Transverse colon (tissue), 4 donors: ENCODE measurements at regions not wholly inside any gene's neighbourhood (a gene's known extent, or its start where the extent isn't known, plus 50 kb on each side); places are given as distances from the start of the nearest gene placed in this dataset.

Source experiments
- DNase-seq: peaks from one replicate; pipeline ENCODE4 v3.0.0-alpha.2; 2019
- H3K27ac ChIP-seq, 4 donors: fragments of 200-600 bp; sonication (generic); 2 replicates each; pipeline ENCODE4 v1.5.1; 2016 to 2018; ENCODE audit warnings: inconsistent platforms in 4 of 4
- H3K27me3 ChIP-seq: fragments of 200-600 bp; sonication (generic); 2 replicates; pipeline ENCODE4 v1.5.1; 2017; ENCODE audit warnings: inconsistent platforms
- H3K36me3 ChIP-seq, 4 donors: fragments of 200-600 bp; sonication (generic); 2 replicates each; pipeline ENCODE4 v1.5.1; 2017 to 2019; ENCODE audit warnings: inconsistent platforms in 4 of 4
- H3K4me1 ChIP-seq, 4 donors: fragments of 200-600 bp; sonication (generic); 2 replicates each; pipeline ENCODE4 v1.5.1; 2017 to 2020; ENCODE audit warnings: inconsistent platforms in 4 of 4
- H3K4me3 ChIP-seq, 4 donors: fragments of 200-600 bp; sonication (generic); 1 replicate in 1 of 4; 2 replicates in 3 of 4; pipeline versions ENCODE4 v1.5.1 to v1.6.1; 2017 to 2019; ENCODE audit warnings: inconsistent platforms in 4 of 4
- H3K9me3 ChIP-seq, 2 donors: fragments of 200-600 bp; sonication (generic); 2 replicates each; pipeline ENCODE4 v1.5.1; 2017 to 2019; ENCODE audit warnings: inconsistent platforms in 2 of 2
- CTCF ChIP-seq, 5 experiments: fragments of 200-600 bp in 3 of 5; fragments of 450-650 bp in 2 of 5; sonication (generic) in 3 of 5; IDR thresholded peaks; 1 replicate in 2 of 5; 2 replicates in 3 of 5; pipeline ENCODE4 v1.5.1; 2016 to 2017; ENCODE audit warnings: antibody characterized with exemption in 5 of 5, inconsistent platforms in 3 of 5, mild to moderate bottlenecking in 2 of 5, moderate library complexity in 1 of 5
- EP300 ChIP-seq: sonication (generic); formaldehyde crosslinking; IDR thresholded peaks from one replicate; pipeline ENCODE4 v1.6.1; 2017; ENCODE audit warnings: antibody characterized with exemption, low read depth
- POLR2A ChIP-seq: fragments of 450-650 bp; IDR thresholded peaks from one replicate; pipeline ENCODE4 v1.6.1; 2016; ENCODE audit warnings: antibody characterized with exemption, mild to moderate bottlenecking, moderate library complexity
- POLR2AphosphoS5 ChIP-seq, 3 donors: sonication (generic); formaldehyde crosslinking; IDR thresholded peaks; one replicate each; pipeline ENCODE4 v1.6.1; 2016; ENCODE audit warnings: antibody characterized with exemption in 3 of 3
- WGBS, 2 donors: methylation state at CpG; one replicate each; pipeline ENCODE4 v1.1.5; 2018; ENCODE audit warnings: low coverage in 1 of 2; 5-methylcytosine and 5-hydroxymethylcytosine counted together
- in situ Hi-C, 4 donors: fragments of 200-750 bp; cut with MboI; loops; one replicate each; pipeline versions ENCODE4 v1.15.0 to v1.15.1; 2017; ENCODE audit warnings: low sequenced_read_pairs in 3 of 4, low pct_ligation_motif_present in 1 of 4, low pct_unique_long_range_greater_than_20kb in 1 of 4
- intact Hi-C: fragments of 100-400 bp; cut with DNase I; formaldehyde crosslinking; loops from one replicate; pipeline ENCODE4 v1.15.1; 2023; ENCODE audit warnings: low total_unique reads

GRCh38 chr4:170700064-170700463, 610.3 kb upstream of the AADAT start:
- Histone ChIP-seq H3K27ac (no peak overlapping the region), H3K4me3 (no peak overlapping the region), H3K36me3 (no peaks in the 10 kb centered on the region), H3K27me3 (no peaks in the 10 kb centered on the region), H3K4me1 (no peaks in the 10 kb centered on the region), H3K9me3 (no peaks in the 10 kb centered on the region)
- in situ Hi-C loops (no loop called here), intact Hi-C loops (no loop called here)
- no peak for DNase-seq
- 85 to 86% methylated on average over 4 to 5 of the region's 5 CpGs for WGBS, 2 donors
- no peak for TF ChIP-seq POLR2A
- no peak for TF ChIP-seq CTCF (IDR thresholded peaks at IDR 0.05)
- no peak for TF ChIP-seq EP300
- TF ChIP-seq POLR2AphosphoS5 (IDR thresholded peaks at IDR 0.05), result no peak

GRCh38 chr4:170698334-170698733, 608.6 kb upstream of the AADAT start:
- Histone ChIP-seq H3K9me3 (no peaks in the 10 kb centered on the region), H3K36me3 (no peaks in the 10 kb centered on the region), H3K4me1 (no peaks in the 10 kb centered on the region), H3K27me3 (no peaks in the 10 kb centered on the region), H3K27ac (no peak overlapping the region), H3K4me3 (no peak overlapping the region)
- in situ Hi-C loops (no loop called here), intact Hi-C loops (no loop called here)
- no peak for DNase-seq
- 25 to 41% methylated on average over 1 of the region's 1 CpG for WGBS, 2 donors
- TF ChIP-seq EP300 (no peak), POLR2A (no peak), CTCF (IDR thresholded peaks at IDR 0.05) (no peak), POLR2AphosphoS5 (IDR thresholded peaks at IDR 0.05) (no peak)

GRCh38 chr4:170697845-170698244, 608.1 kb upstream of the AADAT start:
- Histone ChIP-seq H3K4me3 (no peak overlapping the region), H3K4me1 (no peaks in the 10 kb centered on the region), H3K27me3 (no peaks in the 10 kb centered on the region), H3K9me3 (no peaks in the 10 kb centered on the region), H3K36me3 (no peaks in the 10 kb centered on the region), H3K27ac (no peak overlapping the region)
- 49 to 61% methylated on average over 2 of the region's 2 CpGs for WGBS, 2 donors
- TF ChIP-seq POLR2AphosphoS5 (IDR thresholded peaks at IDR 0.05), result no peak
- TF ChIP-seq POLR2A, result no peak
- no peak for TF ChIP-seq EP300
- no peak for TF ChIP-seq CTCF (IDR thresholded peaks at IDR 0.05)
- no peak for DNase-seq
- in situ Hi-C loops, result no loop called here
- intact Hi-C loops, result no loop called here

- H3K27me3 ChIP-seq, result no peaks in the 10 kb centered on the region
- H3K9me3 ChIP-seq, result no peaks in the 10 kb centered on the region
- TF ChIP-seq EP300 (no peak), POLR2AphosphoS5 (IDR thresholded peaks at IDR 0.05) (no peak), CTCF (IDR thresholded peaks at IDR 0.05) (no peak), POLR2A (no peak)
- no peaks in the 10 kb centered on the region for H3K4me1 ChIP-seq
- in situ Hi-C loops (no loop called here), intact Hi-C loops (no loop called here)
- no peak overlapping the region for H3K27ac ChIP-seq
- DNase-seq, result no peak
- H3K36me3 ChIP-seq, result no peaks in the 10 kb centered on the region
- H3K4me3 ChIP-seq, result no peak overlapping the region
Observed at GRCh38 chr4:170697045-170697444, 607.3 kb upstream of the AADAT start.
